ENCODE measurements at regions not wholly inside any gene's neighbourhood (a gene's known extent, or its start where the extent isn't known, plus 50 kb on each side); places are given as distances from the start of the nearest gene placed in this dataset.

DNA sequence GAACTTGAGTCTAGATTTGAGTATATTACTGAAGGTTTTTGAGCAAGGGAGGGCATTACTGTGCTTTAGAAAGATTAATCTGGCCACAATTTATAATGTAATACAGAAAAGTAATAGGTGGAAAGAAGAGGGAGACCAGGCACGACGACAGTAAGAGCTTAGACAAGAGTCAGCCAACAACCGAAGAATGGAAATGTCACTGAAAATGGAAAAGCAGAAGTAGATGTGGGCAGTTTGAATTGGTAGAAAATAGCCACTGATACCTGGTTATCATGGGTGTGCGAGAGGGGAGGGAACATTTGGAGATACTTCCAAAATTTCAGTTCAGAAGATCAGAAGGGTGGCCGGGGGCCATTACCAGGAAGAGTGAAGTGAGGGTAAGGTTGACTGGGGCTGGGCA, 339.1 kb downstream of the UTRN start:
- peaks cover 0 to 9% (median 0%) of the 10 kb centered on the region in 4 donors for H3K4me1 ChIP-seq
- H3K4me3 ChIP-seq, result no peak overlapping the region
- H3K27ac ChIP-seq, result no peak overlapping the region
- H3K9me3 ChIP-seq, result no peaks in the 10 kb centered on the region
- no peaks in the 10 kb centered on the region for H3K27me3 ChIP-seq
- no peak for TF ChIP-seq POLR2AphosphoS5 (IDR thresholded peaks at IDR 0.05)
- TF ChIP-seq POLR2A (IDR thresholded peaks at IDR 0.05), result no peak
- TF ChIP-seq, protein P1, sequence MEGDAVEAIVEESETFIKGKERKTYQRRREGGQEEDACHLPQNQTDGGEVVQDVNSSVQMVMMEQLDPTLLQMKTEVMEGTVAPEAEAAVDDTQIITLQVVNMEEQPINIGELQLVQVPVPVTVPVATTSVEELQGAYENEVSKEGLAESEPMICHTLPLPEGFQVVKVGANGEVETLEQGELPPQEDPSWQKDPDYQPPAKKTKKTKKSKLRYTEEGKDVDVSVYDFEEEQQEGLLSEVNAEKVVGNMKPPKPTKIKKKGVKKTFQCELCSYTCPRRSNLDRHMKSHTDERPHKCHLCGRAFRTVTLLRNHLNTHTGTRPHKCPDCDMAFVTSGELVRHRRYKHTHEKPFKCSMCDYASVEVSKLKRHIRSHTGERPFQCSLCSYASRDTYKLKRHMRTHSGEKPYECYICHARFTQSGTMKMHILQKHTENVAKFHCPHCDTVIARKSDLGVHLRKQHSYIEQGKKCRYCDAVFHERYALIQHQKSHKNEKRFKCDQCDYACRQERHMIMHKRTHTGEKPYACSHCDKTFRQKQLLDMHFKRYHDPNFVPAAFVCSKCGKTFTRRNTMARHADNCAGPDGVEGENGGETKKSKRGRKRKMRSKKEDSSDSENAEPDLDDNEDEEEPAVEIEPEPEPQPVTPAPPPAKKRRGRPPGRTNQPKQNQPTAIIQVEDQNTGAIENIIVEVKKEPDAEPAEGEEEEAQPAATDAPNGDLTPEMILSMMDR (IDR thresholded peaks at IDR 0.05), result no peak
- no peak for TF ChIP-seq EP300 (IDR thresholded peaks at IDR 0.05)
- no peaks in the 10 kb centered on the region for H3K36me3 ChIP-seq
- intact Hi-C loops (cut with DNase I; ENCODE audit: low total_unique reads), result no loop called here
- DNase-seq, result no peak
- WGBS, 5 donors, result 78 to 88% (median 85%) methylated on average over 5 of the region's 5 CpGs

DNA sequence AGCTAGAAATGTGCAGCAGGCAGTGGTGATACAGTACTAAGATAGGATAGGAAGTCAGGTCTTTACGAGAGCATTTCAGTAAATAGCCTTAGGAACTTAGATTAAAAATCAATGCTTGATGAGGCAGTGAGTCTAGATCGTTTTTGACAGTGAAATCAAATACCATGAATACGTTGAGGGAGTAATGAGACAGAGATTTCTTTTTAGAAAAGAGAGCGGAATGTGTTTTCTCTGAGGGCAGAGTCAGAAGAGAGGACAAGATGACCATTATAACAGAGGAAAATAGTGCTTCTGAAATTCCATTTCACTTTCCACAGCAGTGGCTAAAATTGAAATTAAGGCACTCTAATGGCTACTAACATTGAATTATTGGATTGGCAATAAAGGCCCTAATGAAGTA, 339.6 kb downstream of the UTRN start:
- no peaks in the 10 kb centered on the region for H3K36me3 ChIP-seq
- DNase-seq, result no peak
- TF ChIP-seq POLR2A (IDR thresholded peaks at IDR 0.05) (no peak), EP300 (IDR thresholded peaks at IDR 0.05) (no peak)
- intact Hi-C loops (cut with DNase I; ENCODE audit: low total_unique reads), result no loop called here
- WGBS, 5 donors, result 83 to 93% (median 88%) methylated on average over 4 of the region's 4 CpGs
- H3K27me3 ChIP-seq, result no peaks in the 10 kb centered on the region
- H3K27ac ChIP-seq, result no peak overlapping the region
- peaks cover 0 to 9% (median 0%) of the 10 kb centered on the region in 4 donors for H3K4me1 ChIP-seq
- no peak overlapping the region for H3K4me3 ChIP-seq
- H3K9me3 ChIP-seq, result no peaks in the 10 kb centered on the region

DNA sequence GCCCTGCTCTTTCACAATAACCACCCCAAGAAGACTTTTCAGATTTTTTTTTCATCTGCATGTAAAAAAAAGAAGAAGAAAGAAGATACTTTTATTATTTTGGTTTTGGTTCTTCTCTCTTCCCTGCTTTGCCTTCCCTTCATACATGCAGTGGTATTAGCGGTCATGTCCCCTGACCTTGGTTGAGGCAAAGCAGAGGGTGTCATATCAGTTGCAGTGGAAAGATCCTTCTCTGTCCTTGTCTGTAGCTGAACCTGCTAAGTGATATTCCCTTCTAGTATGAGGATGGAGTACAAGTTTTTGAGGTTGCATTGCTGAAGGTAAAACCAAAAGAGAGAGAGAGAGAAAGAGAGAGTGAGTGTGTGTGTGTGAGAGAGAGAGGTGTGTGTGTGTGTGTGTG, 345.7 kb downstream of the UTRN start:
- 92 to 100% (median 96%) methylated on average over 1 of the region's 1 CpG for WGBS, 5 donors
- H3K4me3 ChIP-seq, result no peak overlapping the region
- H3K9me3 ChIP-seq, result no peaks in the 10 kb centered on the region
- no peaks in the 10 kb centered on the region for H3K36me3 ChIP-seq
- no peak for DNase-seq
- intact Hi-C loops (cut with DNase I; ENCODE audit: low total_unique reads), result no loop called here
- H3K27me3 ChIP-seq, result no peaks in the 10 kb centered on the region
- TF ChIP-seq EP300 (IDR thresholded peaks at IDR 0.05) (no peak), POLR2A (IDR thresholded peaks at IDR 0.05) (no peak), POLR2AphosphoS5 (IDR thresholded peaks at IDR 0.05) (no peak)
- TF ChIP-seq, protein P1 (IDR thresholded peaks at IDR 0.05), result no peak
- peaks cover 0 to 13% (median 0%) of the 10 kb centered on the region in 4 donors for H3K4me1 ChIP-seq
- H3K27ac ChIP-seq, result no peak overlapping the region

DNA sequence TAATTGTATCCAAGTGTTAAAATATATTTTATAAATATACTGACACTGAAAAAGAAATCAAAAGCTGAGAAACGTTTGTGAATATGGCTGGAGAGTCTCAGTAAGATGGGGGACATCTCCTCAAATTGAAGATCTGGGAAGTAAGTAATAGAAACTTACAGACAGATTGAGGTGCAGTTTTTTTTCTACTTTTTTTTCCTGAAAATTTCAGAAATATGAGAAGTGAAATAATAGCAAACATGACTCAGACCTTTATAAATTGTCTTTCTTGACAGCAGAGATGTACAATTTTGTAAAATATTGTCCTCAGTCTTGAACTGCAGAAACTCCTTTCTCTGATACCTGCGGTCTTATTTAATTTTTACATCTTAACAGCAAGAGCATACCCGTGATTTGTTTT, 347.1 kb downstream of the UTRN start:
- peaks cover 0 to 4% (median 0%) of the 10 kb centered on the region in 4 donors for H3K4me1 ChIP-seq
- no peak overlapping the region for H3K27ac ChIP-seq
- no peak for DNase-seq
- intact Hi-C loops (cut with DNase I; ENCODE audit: low total_unique reads), result no loop called here
- H3K27me3 ChIP-seq, result no peaks in the 10 kb centered on the region
- no peaks in the 10 kb centered on the region for H3K9me3 ChIP-seq
- no peak overlapping the region for H3K4me3 ChIP-seq
- TF ChIP-seq, protein P1 (IDR thresholded peaks at IDR 0.05), result no peak
- no peak for TF ChIP-seq POLR2AphosphoS5 (IDR thresholded peaks at IDR 0.05)
- no peak for TF ChIP-seq POLR2A (IDR thresholded peaks at IDR 0.05)
- no peak for TF ChIP-seq EP300 (IDR thresholded peaks at IDR 0.05)
- WGBS, 5 donors, result 81 to 85% (median 82%) methylated on average over 3 of the region's 3 CpGs
- H3K36me3 ChIP-seq, result no peaks in the 10 kb centered on the region

DNA sequence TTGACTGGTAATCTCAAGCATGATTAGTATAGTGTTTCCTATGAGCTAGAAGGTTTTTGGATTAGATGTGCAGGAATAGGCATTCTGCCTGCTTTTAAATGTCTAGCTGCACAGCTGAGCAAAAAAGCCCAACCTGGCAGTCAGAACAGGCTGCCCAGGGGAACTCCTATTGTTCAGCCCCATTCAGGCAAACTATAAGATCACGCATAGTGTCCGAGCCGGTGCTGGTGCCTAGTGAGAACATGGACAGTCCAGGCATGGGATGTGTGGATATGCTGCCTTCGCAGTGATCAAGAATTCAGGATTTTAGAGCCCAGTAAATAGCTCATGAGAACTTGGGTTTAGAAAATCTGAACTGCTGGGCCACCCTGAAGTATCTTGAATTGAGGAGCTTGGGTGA, 348.8 kb downstream of the UTRN start:
- DNase-seq, result no peak
- no peak overlapping the region for H3K4me3 ChIP-seq
- 93 to 99% (median 97%) methylated on average over 4 of the region's 4 CpGs for WGBS, 5 donors
- TF ChIP-seq POLR2A (IDR thresholded peaks at IDR 0.05) (no peak), EP300 (IDR thresholded peaks at IDR 0.05) (no peak), POLR2AphosphoS5 (IDR thresholded peaks at IDR 0.05) (no peak)
- TF ChIP-seq, protein P1 (IDR thresholded peaks at IDR 0.05), result no peak
- no peaks in the 10 kb centered on the region for H3K9me3 ChIP-seq
- H3K4me1 ChIP-seq, result peaks cover 0 to 4% (median 0%) of the 10 kb centered on the region in 4 donors
- no peaks in the 10 kb centered on the region for H3K27me3 ChIP-seq
- intact Hi-C loops (cut with DNase I; ENCODE audit: low total_unique reads), result no loop called here
- H3K36me3 ChIP-seq, result no peaks in the 10 kb centered on the region
- no peak overlapping the region for H3K27ac ChIP-seq
